ENCODE measurements at regions not wholly inside any gene's neighbourhood (a gene's known extent, or its start where the extent isn't known, plus 50 kb on each side); places are given as distances from the start of the nearest gene placed in this dataset.

DNA sequence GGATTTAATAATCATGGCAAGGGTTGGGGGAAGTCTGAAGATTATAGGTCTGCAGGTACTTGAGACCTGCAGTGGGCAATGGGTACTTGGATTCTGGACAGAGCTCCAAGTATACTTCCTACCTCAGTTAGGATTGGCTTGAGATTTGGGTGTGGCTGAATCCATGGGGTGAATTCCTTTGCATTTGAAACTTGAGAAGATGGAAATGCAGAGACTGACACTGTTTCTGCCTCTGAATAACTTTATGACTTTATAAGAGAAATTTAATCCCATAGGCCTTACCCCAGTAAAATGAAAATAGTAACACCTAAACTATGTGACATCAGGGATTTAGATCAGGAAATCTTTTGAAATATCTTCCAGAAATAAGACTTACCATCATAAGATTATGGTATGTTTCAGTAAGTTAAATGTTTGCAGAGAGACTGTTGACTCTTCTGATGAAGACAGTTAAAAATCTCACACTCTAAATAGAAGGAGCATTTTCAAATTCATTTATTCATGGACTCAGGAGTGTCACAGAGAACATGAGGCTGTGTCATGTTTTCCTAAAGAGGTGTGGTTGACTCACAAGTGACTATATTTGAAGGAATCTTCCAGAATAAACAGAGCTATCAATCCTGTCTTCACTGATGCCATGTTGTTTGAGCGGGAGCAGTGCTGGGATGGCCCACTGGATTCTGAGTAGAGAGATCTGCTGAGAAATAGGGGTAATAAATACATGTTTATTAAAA is 513.5 kb upstream of the NR3C2 start:
- Mint-ChIP-seq H3K27ac (no peak overlapping the region), H3K4me3 (no peak overlapping the region), H3K27me3 (ENCODE audit: low read depth) (no peaks in the 10 kb centered on the region), H3K36me3 (ENCODE audit: low read depth) (no peaks in the 10 kb centered on the region), H3K9me3 (no peaks in the 10 kb centered on the region), H3K4me1 (ENCODE audit: low read depth) (no peaks in the 10 kb centered on the region)
- intact Hi-C loops (cut with micrococcal nuclease), result no loop called here
- no peak for DNase-seq
- CTCF ChIA-PET, result no interaction called here

DNA sequence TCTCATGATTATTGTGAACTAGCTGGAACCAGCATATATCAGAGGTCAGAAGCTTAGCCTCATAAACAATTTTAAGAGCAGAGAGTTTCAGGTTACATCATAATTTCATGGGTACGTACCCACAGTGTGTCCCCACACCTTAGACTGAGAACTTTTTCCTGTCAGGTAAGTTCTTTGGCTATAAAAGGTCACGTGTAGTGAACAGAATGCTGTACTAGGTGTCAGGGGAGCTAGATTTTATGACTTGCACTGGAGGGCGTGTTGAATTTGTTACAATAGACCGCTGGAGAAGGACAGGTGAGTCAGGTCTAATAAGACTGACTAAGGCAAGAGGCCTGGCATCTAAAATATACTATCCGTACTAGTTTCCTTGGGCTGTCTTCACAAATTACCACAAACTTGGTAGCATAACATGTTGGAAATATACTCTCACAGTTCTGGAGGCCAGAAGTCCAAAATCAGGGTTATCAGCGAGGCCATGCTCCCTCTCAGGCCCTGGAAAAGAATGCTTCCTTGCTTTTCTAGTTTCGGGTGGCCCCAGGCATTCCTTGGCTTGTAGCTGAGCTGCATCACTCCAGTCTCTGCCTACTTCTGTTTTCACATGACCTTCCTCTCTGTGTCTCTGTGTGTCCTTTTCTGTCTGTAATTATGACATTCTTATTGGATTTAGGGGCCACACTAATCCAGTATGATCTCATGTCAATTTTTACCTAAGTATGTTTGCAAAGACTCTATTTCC is 512.0 kb upstream of the NR3C2 start:
- no peak overlapping the region for H3K4me3 Mint-ChIP-seq
- DNase-seq, result no peak
- CTCF ChIA-PET, result no interaction called here
- H3K27ac Mint-ChIP-seq, result no peak overlapping the region
- H3K9me3 Mint-ChIP-seq, result no peaks in the 10 kb centered on the region
- H3K4me1 Mint-ChIP-seq (ENCODE audit: low read depth), result no peaks in the 10 kb centered on the region
- no peaks in the 10 kb centered on the region for H3K27me3 Mint-ChIP-seq (ENCODE audit: low read depth)
- intact Hi-C loops (cut with micrococcal nuclease), result no loop called here
- no peaks in the 10 kb centered on the region for H3K36me3 Mint-ChIP-seq (ENCODE audit: low read depth)

DNA sequence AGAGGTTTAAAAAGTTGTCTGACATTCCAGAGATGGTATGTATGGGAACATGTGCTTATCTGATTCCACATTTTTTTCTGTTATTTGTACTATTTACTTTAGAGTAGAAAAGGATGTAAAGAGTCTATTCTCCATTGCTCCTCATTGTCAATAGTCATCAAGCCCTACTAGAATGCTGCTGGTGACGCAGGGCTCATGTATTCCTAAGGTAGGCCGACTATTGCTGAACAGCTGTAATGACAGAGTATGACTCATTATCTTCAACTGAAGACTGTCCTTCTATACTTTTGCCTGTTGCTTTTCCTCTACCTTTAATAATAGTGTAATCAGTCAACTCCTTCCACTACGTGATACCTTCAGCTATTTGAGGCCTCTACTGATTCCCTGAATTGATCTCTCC is 509.1 kb upstream of the NR3C2 start:
- Mint-ChIP-seq H3K27me3 (ENCODE audit: low read depth) (no peaks in the 10 kb centered on the region), H3K9me3 (no peaks in the 10 kb centered on the region), H3K36me3 (ENCODE audit: low read depth) (no peaks in the 10 kb centered on the region), H3K4me3 (no peak overlapping the region), H3K4me1 (ENCODE audit: low read depth) (no peaks in the 10 kb centered on the region), H3K27ac (no peak overlapping the region)
- intact Hi-C loops (cut with micrococcal nuclease), result no loop called here
- DNase-seq, result no peak
- CTCF ChIA-PET, result no interaction called here

DNA sequence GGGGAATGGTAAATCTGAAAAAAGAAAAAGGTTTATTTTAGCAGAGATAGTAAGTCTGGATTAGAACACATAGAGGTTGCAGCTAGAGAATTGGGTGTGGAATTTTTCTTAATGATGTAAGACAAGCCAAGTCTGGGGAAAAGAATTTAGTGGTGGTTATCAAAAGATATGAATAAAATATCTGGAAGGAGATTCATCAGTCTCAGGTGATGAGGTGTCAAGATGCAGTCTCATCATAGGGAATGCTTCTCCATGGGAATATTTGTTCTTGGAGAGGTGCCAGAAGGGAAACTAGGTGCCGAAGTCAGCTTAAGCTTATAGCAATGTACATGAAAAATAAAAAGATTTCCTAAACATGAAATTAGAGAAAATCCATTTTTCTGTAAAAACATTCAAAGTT is 504.1 kb upstream of the NR3C2 start:
- Mint-ChIP-seq H3K4me3 (no peak overlapping the region), H3K4me1 (ENCODE audit: low read depth) (no peaks in the 10 kb centered on the region), H3K9me3 (no peaks in the 10 kb centered on the region), H3K27ac (no peak overlapping the region), H3K27me3 (ENCODE audit: low read depth) (no peaks in the 10 kb centered on the region), H3K36me3 (ENCODE audit: low read depth) (no peaks in the 10 kb centered on the region)
- DNase-seq, result no peak
- CTCF ChIA-PET, result no interaction called here
- intact Hi-C loops (cut with micrococcal nuclease), result no loop called here

DNA sequence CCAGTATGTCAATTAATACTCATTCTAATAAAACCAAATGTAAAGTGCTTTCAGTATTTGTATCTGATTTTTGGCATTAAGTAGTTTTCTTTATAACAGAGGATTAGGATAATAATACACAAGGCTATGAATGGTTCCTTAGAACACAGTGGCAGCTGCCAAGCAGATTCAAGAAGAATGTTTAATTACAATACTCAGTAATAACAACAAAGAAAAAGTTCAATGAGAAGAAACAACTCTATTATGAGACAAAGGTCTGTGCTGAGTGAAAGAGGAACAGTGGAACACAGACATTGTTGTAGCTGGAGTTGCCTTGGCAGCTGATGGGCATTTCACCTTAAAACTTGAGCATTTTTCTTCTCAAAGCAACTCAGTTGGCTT is 502.6 kb upstream of the NR3C2 start:
- no peak for DNase-seq
- no peak overlapping the region for H3K4me3 Mint-ChIP-seq
- no peaks in the 10 kb centered on the region for H3K27me3 Mint-ChIP-seq (ENCODE audit: low read depth)
- intact Hi-C loops (cut with micrococcal nuclease), result no loop called here
- H3K4me1 Mint-ChIP-seq (ENCODE audit: low read depth), result no peaks in the 10 kb centered on the region
- CTCF ChIA-PET, result no interaction called here
- H3K36me3 Mint-ChIP-seq (ENCODE audit: low read depth), result no peaks in the 10 kb centered on the region
- no peaks in the 10 kb centered on the region for H3K9me3 Mint-ChIP-seq
- no peak overlapping the region for H3K27ac Mint-ChIP-seq

DNA sequence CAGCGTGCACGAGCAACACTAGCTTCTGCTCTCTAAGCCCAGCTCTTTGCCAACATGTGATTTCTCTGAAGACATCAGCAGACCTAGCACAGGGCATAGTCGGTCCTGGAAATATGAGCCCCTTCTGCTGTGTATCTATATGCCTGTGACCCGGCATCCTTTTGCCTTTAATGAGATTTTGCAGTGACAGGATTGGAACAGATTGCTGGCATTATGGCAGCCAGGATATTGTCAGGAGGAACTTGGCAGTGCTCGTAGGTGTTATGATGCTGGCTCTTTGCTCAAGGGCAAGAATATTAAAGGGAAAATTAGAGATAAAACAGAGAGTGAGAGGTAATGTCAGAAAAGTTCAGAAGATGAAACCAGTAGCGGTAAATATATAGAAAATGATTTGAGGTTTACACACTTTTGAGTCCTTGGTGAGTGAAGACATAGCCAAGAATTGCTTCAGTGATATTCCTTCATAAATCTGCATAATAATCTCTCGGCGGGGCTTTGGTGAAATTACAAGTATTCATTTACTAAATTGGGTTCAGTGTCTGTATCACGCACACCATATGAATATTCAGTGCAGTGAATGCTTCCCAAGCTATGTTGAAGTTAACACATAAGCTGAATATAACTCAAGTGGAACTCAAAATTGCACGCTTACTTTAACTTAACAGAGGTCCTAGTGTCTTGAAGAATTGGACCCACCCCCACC is 502.1 kb upstream of the NR3C2 start:
- no peaks in the 10 kb centered on the region for H3K27me3 Mint-ChIP-seq (ENCODE audit: low read depth)
- no peaks in the 10 kb centered on the region for H3K36me3 Mint-ChIP-seq (ENCODE audit: low read depth)
- no peak overlapping the region for H3K27ac Mint-ChIP-seq
- no peak for DNase-seq
- no peaks in the 10 kb centered on the region for H3K4me1 Mint-ChIP-seq (ENCODE audit: low read depth)
- no peaks in the 10 kb centered on the region for H3K9me3 Mint-ChIP-seq
- intact Hi-C loops (cut with micrococcal nuclease), result no loop called here
- CTCF ChIA-PET, result no interaction called here
- H3K4me3 Mint-ChIP-seq, result no peak overlapping the region

DNA sequence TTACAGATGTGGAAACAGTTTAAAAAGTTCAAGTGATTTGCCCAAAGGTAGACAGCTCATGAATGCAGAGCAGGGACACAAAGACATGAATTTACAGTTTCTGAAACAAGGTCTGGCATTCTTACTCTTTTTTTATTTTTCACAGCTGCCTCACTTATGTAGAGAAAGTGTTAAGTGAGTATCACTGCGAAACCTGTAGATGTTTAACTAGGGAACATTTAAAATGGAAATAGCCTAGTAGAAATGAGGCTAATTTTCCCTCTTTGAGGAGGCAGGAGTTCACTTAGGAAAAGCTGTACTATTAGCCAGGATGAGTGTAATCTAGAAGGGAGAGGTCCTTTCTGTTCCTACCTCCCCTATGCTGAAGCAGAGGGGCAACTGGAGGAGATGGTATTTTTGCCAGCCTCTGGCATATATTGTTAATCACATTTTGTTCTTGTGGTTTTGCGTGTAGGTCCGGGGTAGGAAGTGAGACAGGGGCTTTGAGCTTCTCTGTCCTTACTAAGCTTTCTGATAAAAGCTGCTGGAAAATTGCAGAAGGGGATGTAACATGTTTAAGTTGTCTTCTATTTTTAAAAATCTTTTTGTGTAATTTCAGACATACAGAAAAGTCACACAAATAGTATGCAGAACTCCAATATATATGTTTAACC is 492.8 kb upstream of the NR3C2 start:
- Mint-ChIP-seq H3K4me1 (ENCODE audit: low read depth) (no peaks in the 10 kb centered on the region), H3K27ac (no peak overlapping the region), H3K9me3 (peaks cover 27% of the 10 kb centered on the region)

DNA sequence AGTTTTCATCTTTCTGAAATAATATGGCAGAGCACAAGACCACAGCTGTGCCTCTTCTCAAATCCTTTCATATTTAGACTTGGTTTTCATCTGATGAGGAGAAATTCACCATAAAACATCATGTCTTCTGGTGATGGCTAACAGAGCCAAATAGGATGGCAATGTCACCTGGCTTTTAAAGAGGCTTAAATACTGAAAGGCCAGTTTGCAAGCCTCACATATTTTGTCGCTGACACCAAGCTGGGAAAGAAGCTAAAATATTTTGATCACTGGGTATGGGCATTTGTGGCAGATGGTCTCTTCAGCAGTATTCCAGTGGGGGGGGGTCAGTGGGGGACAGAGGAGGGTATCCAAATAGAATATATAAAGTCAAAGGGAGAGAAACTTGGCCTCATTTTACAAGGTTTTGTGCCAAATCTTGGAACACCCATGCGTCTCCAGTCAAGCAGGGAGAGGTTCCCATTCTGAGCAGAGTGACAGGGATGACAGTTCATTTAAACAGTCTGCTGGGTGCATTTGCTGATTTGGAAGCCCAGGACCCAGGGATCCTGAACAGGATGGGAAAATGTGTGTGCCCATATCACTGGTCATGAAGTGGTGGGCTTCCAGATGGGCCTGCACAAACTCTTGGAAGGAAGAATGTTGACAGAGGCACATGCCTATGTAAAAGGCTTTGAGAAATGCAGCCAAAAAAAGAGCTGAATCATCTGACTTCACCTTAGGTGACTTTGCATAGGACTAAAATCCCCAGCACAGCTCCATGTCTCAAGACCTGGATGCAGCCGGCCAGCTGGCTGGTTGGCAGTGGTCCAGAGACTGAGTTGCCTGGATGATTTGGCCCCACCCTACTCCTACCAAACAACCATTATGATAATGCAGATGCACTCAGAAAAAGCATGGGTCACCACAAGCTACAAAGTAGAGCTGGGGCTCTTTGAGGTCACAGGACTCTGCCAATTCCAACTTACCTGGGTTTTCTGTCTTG is 484.4 kb upstream of the NR3C2 start:
- intact Hi-C loops (cut with micrococcal nuclease), result no loop called here
- Mint-ChIP-seq H3K27me3 (ENCODE audit: low read depth) (no peaks in the 10 kb centered on the region), H3K27ac (no peak overlapping the region), H3K4me3 (no peak overlapping the region), H3K9me3 (peaks cover 26% of the 10 kb centered on the region), H3K36me3 (ENCODE audit: low read depth) (peaks cover 2% of the 10 kb centered on the region), H3K4me1 (ENCODE audit: low read depth) (no peaks in the 10 kb centered on the region)
- CTCF ChIA-PET, result no interaction called here
- no peak for DNase-seq

More for the DNA sequence above, 492.8 kb upstream of the NR3C2 start:
- no peak overlapping the region for H3K4me3 Mint-ChIP-seq
- intact Hi-C loops (cut with micrococcal nuclease), result no loop called here
- CTCF ChIA-PET, result no interaction called here
- DNase-seq, result no peak
- H3K27me3 Mint-ChIP-seq (ENCODE audit: low read depth), result peaks cover 2% of the 10 kb centered on the region
- peaks cover 2% of the 10 kb centered on the region for H3K36me3 Mint-ChIP-seq (ENCODE audit: low read depth)

DNA sequence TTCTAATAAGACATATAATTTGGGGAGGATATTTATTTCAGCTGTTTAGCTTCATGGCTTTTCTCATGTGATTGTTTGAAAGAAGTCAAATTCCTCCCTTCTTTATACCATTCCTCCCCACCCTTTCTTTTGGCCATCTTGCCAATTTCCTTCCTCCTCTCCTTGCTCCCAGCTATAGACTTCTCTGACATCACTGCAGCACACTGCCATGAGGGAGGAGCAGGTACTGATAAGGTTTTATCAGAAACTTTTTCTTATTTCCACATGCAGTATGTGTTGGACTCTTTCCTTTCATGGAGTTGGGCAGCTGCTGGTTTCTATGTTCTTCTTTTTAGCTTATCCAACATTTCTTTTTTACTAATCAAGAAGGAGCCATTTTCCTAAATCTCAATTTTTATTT is 481.7 kb upstream of the NR3C2 start:
- CTCF ChIA-PET, result no interaction called here
- DNase-seq, result no peak
- no peak overlapping the region for H3K4me3 Mint-ChIP-seq
- intact Hi-C loops (cut with micrococcal nuclease), result no loop called here
- H3K36me3 Mint-ChIP-seq (ENCODE audit: low read depth), result no peaks in the 10 kb centered on the region
- H3K27me3 Mint-ChIP-seq (ENCODE audit: low read depth), result no peaks in the 10 kb centered on the region
- no peaks in the 10 kb centered on the region for H3K4me1 Mint-ChIP-seq (ENCODE audit: low read depth)
- no peak overlapping the region for H3K27ac Mint-ChIP-seq
- peaks cover 4% of the 10 kb centered on the region for H3K9me3 Mint-ChIP-seq

DNA sequence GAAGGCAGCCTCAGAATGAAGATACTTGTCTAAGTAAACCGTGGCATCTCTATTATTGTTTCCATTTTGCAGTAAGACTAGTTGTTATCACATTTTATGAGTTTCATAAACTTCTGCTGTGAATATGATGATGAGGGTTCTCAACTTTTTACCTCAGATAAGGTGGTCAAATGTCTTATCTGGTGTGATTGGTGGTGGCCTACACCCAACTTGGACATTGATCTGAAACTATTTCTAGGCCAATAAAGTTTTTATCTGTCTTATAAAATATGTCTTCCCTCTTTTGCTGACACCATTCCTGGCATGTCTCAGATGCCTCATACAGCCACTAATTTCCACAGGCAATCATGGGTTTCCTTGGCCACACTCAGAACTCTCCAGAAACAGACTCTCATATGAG is 480.3 kb upstream of the NR3C2 start:
- no peak overlapping the region for H3K27ac Mint-ChIP-seq
- CTCF ChIA-PET, result no interaction called here
- H3K27me3 Mint-ChIP-seq (ENCODE audit: low read depth), result no peaks in the 10 kb centered on the region
- no peak for DNase-seq
- no peaks in the 10 kb centered on the region for H3K4me1 Mint-ChIP-seq (ENCODE audit: low read depth)
- no peaks in the 10 kb centered on the region for H3K9me3 Mint-ChIP-seq
- no peak overlapping the region for H3K4me3 Mint-ChIP-seq
- intact Hi-C loops (cut with micrococcal nuclease), result no loop called here
- no peaks in the 10 kb centered on the region for H3K36me3 Mint-ChIP-seq (ENCODE audit: low read depth)

DNA sequence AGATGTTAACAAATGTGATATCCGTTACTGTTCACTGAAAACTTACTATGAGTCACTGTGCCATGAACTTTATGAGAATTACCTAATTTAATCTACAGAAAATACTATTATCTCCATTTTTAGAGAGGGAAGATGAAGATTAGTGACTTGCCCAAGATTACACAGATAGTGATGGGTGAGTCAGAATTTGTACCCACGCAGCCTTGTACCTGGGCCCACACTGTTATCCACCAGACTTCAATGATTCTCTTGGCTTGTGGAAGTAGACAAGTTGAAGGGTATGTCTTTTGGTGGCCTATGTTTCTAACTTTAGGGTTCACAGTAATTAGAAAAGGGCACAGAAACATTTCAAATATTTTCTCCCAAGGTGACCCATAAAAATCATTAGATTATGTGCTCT is 472.5 kb upstream of the NR3C2 start:
- no peak for DNase-seq
- intact Hi-C loops (cut with micrococcal nuclease), result no loop called here
- CTCF ChIA-PET, result interaction anchor here (0.7 kb wide), 1 partner anchor 120 kb away, joined by 3 read pairs; no protein-coding TSS in a partner anchor
- no peak overlapping the region for H3K4me3 Mint-ChIP-seq
- no peaks in the 10 kb centered on the region for H3K4me1 Mint-ChIP-seq (ENCODE audit: low read depth)
- no peaks in the 10 kb centered on the region for H3K27me3 Mint-ChIP-seq (ENCODE audit: low read depth)
- H3K27ac Mint-ChIP-seq, result no peak overlapping the region
- no peaks in the 10 kb centered on the region for H3K9me3 Mint-ChIP-seq
- H3K36me3 Mint-ChIP-seq (ENCODE audit: low read depth), result no peaks in the 10 kb centered on the region

DNA sequence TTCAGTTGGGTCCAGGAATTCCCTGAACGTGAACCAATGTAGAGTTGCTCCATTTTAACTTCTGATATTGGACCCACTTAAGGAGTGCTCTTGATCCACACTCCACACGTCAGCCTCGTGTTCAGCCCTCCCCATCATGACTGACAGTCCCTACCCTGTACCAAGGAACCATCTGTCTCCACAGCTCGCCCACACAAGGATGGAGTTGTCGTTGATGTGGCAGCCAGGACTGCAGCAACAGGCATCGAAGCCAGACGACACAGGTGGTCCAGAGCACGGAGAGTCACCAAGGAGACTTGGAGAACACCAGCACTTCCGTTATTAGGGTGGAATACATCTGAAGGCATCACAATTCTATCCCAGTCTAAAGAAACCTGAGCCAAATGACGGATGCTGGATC is 472.1 kb upstream of the NR3C2 start:
- intact Hi-C loops (cut with micrococcal nuclease), result no loop called here

More for the DNA sequence above, 472.1 kb upstream of the NR3C2 start:
- H3K27ac Mint-ChIP-seq, result no peak overlapping the region
- H3K4me1 Mint-ChIP-seq (ENCODE audit: low read depth), result no peaks in the 10 kb centered on the region
- no peaks in the 10 kb centered on the region for H3K36me3 Mint-ChIP-seq (ENCODE audit: low read depth)
- no peak for DNase-seq
- no peak overlapping the region for H3K4me3 Mint-ChIP-seq
- no peaks in the 10 kb centered on the region for H3K9me3 Mint-ChIP-seq
- H3K27me3 Mint-ChIP-seq (ENCODE audit: low read depth), result no peaks in the 10 kb centered on the region
- CTCF ChIA-PET, result no interaction called here
